WERI-Rb-1 (cell line): ENCODE measurements at regions not wholly inside any gene's neighbourhood (a gene's known extent, or its start where the extent isn't known, plus 50 kb on each side); places are given as distances from the start of the nearest gene placed in this dataset.

ENCODE experiments used
- DNase-seq: peaks from one replicate; pipeline ENCODE4 v3.0.0-alpha.2; 2020
- H3K27ac ChIP-seq: fragments of 250-450 bp; sonication (Bioruptor Pico); 2 replicates; pipeline ENCODE4 v1.5.1; 2020; ENCODE audit warnings: mild to moderate bottlenecking, moderate library complexity
- H3K27me3 ChIP-seq: fragments of 250-450 bp; sonication (Bioruptor Pico); 2 replicates; pipeline ENCODE4 v1.5.1; 2021; ENCODE audit warnings: mild to moderate bottlenecking, low read depth, moderate library complexity; ENCODE audit not compliant: insufficient read depth, severe bottlenecking
- H3K36me3 ChIP-seq: fragments of 250-450 bp; sonication (Bioruptor Pico); 2 replicates; pipeline ENCODE4 v1.5.1; 2020; ENCODE audit warnings: mild to moderate bottlenecking, moderate library complexity
- H3K4me3 ChIP-seq: 2 replicates; pipeline ENCODE4 v1.5.1; 2011; ENCODE audit warnings: low read depth, mild to moderate bottlenecking, control low read depth, low read length
- H3K9me3 ChIP-seq: fragments of 250-450 bp; sonication (Bioruptor Pico); 2 replicates; pipeline ENCODE4 v1.5.1; 2021; ENCODE audit warnings: mild to moderate bottlenecking, moderate library complexity; ENCODE audit not compliant: severe bottlenecking
- CTCF ChIP-seq: IDR thresholded peaks from 2 replicates; pipeline ENCODE4 v1.5.1; 2011; ENCODE audit warnings: low read depth, mild to moderate bottlenecking, control low read depth, inconsistent platforms, low read length

GRCh38 chr12:111135293-111135832 is 215.0 kb upstream of the MYL2 start:
- H3K36me3 ChIP-seq, result no peaks in the 10 kb centered on the region
- H3K27ac ChIP-seq, result no peak overlapping the region
- H3K9me3 ChIP-seq, result peaks cover 10% of the 10 kb centered on the region
- DNase-seq, result no peak
- TF ChIP-seq CTCF, result no peak
- H3K4me3 ChIP-seq, result no peak overlapping the region
- H3K27me3 ChIP-seq, result no peaks in the 10 kb centered on the region

GRCh38 chr12:111130336-111130735 is 210.0 kb upstream of the MYL2 start:
- Histone ChIP-seq H3K4me3 (no peak overlapping the region), H3K9me3 (peaks cover 10% of the 10 kb centered on the region), H3K36me3 (no peaks in the 10 kb centered on the region), H3K27ac (no peak overlapping the region), H3K27me3 (no peaks in the 10 kb centered on the region)
- DNase-seq, result no peak
- no peak for TF ChIP-seq CTCF

- Histone ChIP-seq H3K36me3 (no peaks in the 10 kb centered on the region), H3K27ac (no peak overlapping the region), H3K27me3 (no peaks in the 10 kb centered on the region), H3K9me3 (peaks cover 4% of the 10 kb centered on the region), H3K4me3 (no peak overlapping the region)
- TF ChIP-seq CTCF, result no peak
- DNase-seq, result peak; percentile 16
These were observed 208.9 kb upstream of the MYL2 start for GRCh38 chr12:111129149-111129767.

- no peak for TF ChIP-seq CTCF
- H3K9me3 ChIP-seq, result peaks cover 3% of the 10 kb centered on the region
- DNase-seq, result no peak
- H3K27ac ChIP-seq, result peak overlapping the region; percentile 31; the same call in 1 of the 2 replicates
- no peak overlapping the region for H3K4me3 ChIP-seq
- H3K27me3 ChIP-seq, result no peaks in the 10 kb centered on the region
- H3K36me3 ChIP-seq, result no peaks in the 10 kb centered on the region
These were observed 206.0 kb upstream of the MYL2 start for GRCh38 chr12:111126331-111126730.

GRCh38 chr12:111124183-111124582 is 203.8 kb upstream of the MYL2 start:
- DNase-seq, result no peak
- Histone ChIP-seq H3K27me3 (no peaks in the 10 kb centered on the region), H3K4me3 (no peak overlapping the region), H3K9me3 (peaks cover 3% of the 10 kb centered on the region), H3K36me3 (no peaks in the 10 kb centered on the region), H3K27ac (no peak overlapping the region)
- no peak for TF ChIP-seq CTCF

- H3K27me3 ChIP-seq, result no peaks in the 10 kb centered on the region
- no peaks in the 10 kb centered on the region for H3K36me3 ChIP-seq
- peaks cover 3% of the 10 kb centered on the region for H3K9me3 ChIP-seq
- no peak overlapping the region for H3K27ac ChIP-seq
- H3K4me3 ChIP-seq, result no peak overlapping the region
- no peak for TF ChIP-seq CTCF
- DNase-seq, result no peak
These were observed 203.0 kb upstream of the MYL2 start for GRCh38 chr12:111123390-111123789.
